ENCODE measurements at regions not wholly inside any gene's neighbourhood (a gene's known extent, or its start where the extent isn't known, plus 50 kb on each side); places are given as distances from the start of the nearest gene placed in this dataset.

DNA sequence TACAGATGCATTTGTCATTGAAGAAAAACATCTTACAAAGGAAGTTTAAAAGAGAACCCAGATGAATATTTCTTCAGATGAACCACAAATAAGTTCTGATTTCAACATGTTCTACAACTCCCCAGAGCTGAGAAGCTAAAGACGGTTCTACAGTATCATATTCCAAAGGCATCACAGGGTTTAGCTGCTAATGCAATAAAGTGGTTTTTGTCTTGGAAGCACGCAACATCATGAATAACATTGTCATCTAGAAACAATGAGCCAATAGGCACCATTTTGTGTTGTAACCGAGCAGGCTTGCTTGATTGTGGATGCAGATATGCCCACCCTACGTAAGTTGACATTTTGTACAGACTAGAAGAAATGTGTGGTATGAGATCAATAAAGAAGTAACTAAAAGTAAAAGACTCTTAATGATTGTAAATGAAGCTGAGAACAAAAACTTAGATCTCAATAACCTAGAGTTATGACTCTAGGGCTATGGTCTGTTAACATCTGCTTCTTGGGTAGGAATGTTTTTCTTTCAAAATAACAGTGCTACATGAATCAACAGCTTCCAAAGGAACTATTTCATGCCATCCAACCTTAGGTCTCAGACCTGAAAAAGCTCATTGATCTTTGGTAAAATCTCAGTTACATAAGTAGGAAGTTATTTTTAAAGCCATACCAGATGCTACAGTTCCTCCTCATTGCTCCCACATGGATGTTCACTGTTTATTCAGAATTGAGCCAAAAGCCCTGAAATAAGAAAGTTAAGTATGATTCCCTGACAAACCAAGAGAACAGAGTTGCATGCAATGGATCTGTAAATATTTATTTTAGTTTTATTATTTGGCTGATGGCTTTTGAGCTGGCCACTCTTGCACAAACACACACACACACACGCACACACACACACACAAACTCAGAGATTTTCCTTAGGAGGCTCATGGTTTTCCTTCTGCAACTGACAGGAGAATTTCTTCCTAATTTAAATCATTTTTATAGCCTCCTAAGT lies 118.7 kb upstream of the SLCO6A1 start (continued):
- TF ChIP-seq ZNF462 (CRISPR knock-in tag; IDR thresholded peaks at IDR 0.05) (no peak), JUNB (IDR thresholded peaks at IDR 0.05; ENCODE audit: unreplicated experiment) (no peak), EZH2phosphoT487 (IDR thresholded peaks at IDR 0.05; ENCODE audit: unreplicated experiment) (no peak), ZNF114 (CRISPR knock-in tag; IDR thresholded peaks at IDR 0.05) (no peak), ZNF331 (CRISPR knock-in tag; IDR thresholded peaks at IDR 0.05; ENCODE audit: low read depth) (no peak), CREB1 (CRISPR knock-in tag; IDR thresholded peaks at IDR 0.05; ENCODE audit: low read depth) (no peak), EZH2 (IDR thresholded peaks at IDR 0.05; ENCODE audit: low read depth, unreplicated experiment) (no peak)

- DNase-seq (ENCODE audit: low spot score): no peak
- H3F3A ChIP-seq (replicated peaks; ENCODE audit: low read depth): no peaks in the 10 kb centered on the region
- H3K4me3 Mint-ChIP-seq: no peak overlapping the region
- no peak for ATAC-seq
- H3K4me2 ChIP-seq: no peak overlapping the region
- no peaks in the 10 kb centered on the region for H3K79me2 ChIP-seq (replicated peaks; ENCODE audit: insufficient read depth)
- peaks cover 5% of the 10 kb centered on the region for H3K27me3 Mint-ChIP-seq (ENCODE audit: insufficient read depth, low read depth, poor library complexity)
- no peaks in the 10 kb centered on the region for H3K9me3 Mint-ChIP-seq
- H3K27me3 ChIP-seq (ENCODE audit: insufficient read depth): no peaks in the 10 kb centered on the region
- H4K20me1 ChIP-seq (replicated peaks; ENCODE audit: insufficient read depth): no peaks in the 10 kb centered on the region
- TF ChIP-seq JUNB (IDR thresholded peaks at IDR 0.05; ENCODE audit: unreplicated experiment) (no peak), ZNF331 (CRISPR knock-in tag; IDR thresholded peaks at IDR 0.05; ENCODE audit: low read depth) (no peak)
- TF ChIP-seq, protein P1, sequence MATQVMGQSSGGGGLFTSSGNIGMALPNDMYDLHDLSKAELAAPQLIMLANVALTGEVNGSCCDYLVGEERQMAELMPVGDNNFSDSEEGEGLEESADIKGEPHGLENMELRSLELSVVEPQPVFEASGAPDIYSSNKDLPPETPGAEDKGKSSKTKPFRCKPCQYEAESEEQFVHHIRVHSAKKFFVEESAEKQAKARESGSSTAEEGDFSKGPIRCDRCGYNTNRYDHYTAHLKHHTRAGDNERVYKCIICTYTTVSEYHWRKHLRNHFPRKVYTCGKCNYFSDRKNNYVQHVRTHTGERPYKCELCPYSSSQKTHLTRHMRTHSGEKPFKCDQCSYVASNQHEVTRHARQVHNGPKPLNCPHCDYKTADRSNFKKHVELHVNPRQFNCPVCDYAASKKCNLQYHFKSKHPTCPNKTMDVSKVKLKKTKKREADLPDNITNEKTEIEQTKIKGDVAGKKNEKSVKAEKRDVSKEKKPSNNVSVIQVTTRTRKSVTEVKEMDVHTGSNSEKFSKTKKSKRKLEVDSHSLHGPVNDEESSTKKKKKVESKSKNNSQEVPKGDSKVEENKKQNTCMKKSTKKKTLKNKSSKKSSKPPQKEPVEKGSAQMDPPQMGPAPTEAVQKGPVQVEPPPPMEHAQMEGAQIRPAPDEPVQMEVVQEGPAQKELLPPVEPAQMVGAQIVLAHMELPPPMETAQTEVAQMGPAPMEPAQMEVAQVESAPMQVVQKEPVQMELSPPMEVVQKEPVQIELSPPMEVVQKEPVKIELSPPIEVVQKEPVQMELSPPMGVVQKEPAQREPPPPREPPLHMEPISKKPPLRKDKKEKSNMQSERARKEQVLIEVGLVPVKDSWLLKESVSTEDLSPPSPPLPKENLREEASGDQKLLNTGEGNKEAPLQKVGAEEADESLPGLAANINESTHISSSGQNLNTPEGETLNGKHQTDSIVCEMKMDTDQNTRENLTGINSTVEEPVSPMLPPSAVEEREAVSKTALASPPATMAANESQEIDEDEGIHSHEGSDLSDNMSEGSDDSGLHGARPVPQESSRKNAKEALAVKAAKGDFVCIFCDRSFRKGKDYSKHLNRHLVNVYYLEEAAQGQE (IDR thresholded peaks at IDR 0.05; ENCODE audit: unreplicated experiment): no peak
- TF ChIP-seq, protein P2, sequence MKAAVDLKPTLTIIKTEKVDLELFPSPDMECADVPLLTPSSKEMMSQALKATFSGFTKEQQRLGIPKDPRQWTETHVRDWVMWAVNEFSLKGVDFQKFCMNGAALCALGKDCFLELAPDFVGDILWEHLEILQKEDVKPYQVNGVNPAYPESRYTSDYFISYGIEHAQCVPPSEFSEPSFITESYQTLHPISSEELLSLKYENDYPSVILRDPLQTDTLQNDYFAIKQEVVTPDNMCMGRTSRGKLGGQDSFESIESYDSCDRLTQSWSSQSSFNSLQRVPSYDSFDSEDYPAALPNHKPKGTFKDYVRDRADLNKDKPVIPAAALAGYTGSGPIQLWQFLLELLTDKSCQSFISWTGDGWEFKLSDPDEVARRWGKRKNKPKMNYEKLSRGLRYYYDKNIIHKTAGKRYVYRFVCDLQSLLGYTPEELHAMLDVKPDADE (IDR thresholded peaks at IDR 0.05): no peak
- H3K36me3 Mint-ChIP-seq (ENCODE audit: low read depth): no peaks in the 10 kb centered on the region
- H3K4me3 ChIP-seq: no peak overlapping the region
- no peak overlapping the region for H2AFZ ChIP-seq
- H3K27ac Mint-ChIP-seq: no peak overlapping the region
- no peaks in the 10 kb centered on the region for H3K9me2 ChIP-seq (ENCODE audit: insufficient read depth)
- H3K36me3 ChIP-seq (ENCODE audit: insufficient read depth): no peaks in the 10 kb centered on the region
- no peaks in the 10 kb centered on the region for H3K4me1 ChIP-seq (ENCODE audit: insufficient read depth)
- no peaks in the 10 kb centered on the region; the same call in 2 of the 3 replicates for H3K4me1 Mint-ChIP-seq
- no peak overlapping the region for H3K27ac ChIP-seq (ENCODE audit: low read depth)
These were observed 123.5 kb upstream of the SLCO6A1 start for GRCh38 chr5:102622262-102622661.
